HT-29 (cell line): ENCODE measurements at regions not wholly inside any gene's neighbourhood (a gene's known extent, or its start where the extent isn't known, plus 50 kb on each side); places are given as distances from the start of the nearest gene placed in this dataset.

ENCODE experiments used
- DNase-seq: peaks from one replicate; pipeline ENCODE4 v3.0.0-alpha.2; 2015; ENCODE audit warnings: low spot score

- DNase-seq: no peak
Measured at GRCh38 chr2:117631152-117631945, 183.1 kb upstream of the DDX18 start.

GRCh38 chr2:117635481-117635880, 179.0 kb upstream of the DDX18 start:
- DNase-seq: no peak

GRCh38 chr2:117639401-117639800, 175.1 kb upstream of the DDX18 start:
- DNase-seq: no peak

- DNase-seq: no peak
Measured at GRCh38 chr2:117644403-117644802, 170.1 kb upstream of the DDX18 start.

DNA sequence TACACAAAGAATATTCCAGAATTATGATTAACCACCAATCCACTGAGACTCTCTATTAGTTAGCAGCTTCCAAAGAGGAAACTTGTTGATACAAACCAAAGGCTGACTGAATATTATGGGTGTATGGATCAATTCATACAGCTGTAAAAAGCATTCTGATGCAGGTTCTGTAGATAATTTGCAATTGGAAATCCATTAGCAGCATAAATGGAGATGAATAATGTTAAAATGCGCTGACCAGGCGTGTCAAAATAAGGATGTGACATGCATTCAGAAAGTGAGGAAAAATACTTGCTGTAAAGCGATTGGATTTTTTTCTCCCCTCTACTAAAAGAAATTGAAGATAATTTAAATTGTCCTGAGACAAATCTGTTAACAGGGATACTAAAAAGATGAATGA, 169.0 kb upstream of the DDX18 start:
- no peak for DNase-seq

GRCh38 chr2:117646099-117646498, 168.4 kb upstream of the DDX18 start:
- no peak for DNase-seq

DNA sequence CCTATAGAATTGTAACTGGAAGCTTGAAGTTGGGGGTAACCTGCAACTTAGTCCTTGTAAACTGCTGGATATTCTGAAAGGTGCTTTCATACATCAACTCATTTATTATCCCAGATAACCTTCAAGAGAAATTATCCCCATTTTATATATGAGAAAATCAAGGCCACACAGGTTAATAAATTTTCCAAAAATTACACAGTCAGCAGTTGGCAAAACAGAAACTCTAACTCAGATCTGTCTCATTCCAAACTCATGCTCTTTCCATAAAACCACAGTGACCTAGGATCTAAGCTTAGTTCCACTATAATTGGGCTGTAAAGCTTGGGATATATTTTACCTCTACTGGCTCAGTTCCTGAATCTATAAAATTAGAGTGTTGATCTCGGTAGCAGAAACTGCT, 167.6 kb upstream of the DDX18 start:
- DNase-seq: no peak

- DNase-seq: no peak
Measured at GRCh38 chr2:117656546-117656945, 157.9 kb upstream of the DDX18 start.

GRCh38 chr2:117661619-117662018, 152.9 kb upstream of the DDX18 start:
- no peak for DNase-seq

DNA sequence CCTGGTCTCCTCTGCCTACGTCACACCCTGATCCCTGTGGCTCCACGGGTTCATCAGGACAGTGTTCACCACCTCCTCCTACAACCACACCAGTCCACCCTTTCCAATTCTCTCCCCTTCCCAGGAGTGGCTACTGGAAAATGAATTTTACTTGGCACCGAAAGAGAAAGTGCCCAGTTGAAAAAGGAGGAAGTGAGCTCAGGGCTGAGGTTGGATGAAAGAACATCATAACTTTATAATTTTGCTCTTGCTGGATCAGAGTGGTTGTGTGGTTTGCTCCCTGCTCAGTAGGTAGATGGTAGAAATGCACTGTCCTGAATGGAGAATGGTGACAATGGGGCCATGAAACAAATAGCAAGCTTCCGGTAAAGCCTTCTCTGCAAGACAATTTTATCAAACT, 140.3 kb upstream of the DDX18 start:
- no peak for DNase-seq

DNA sequence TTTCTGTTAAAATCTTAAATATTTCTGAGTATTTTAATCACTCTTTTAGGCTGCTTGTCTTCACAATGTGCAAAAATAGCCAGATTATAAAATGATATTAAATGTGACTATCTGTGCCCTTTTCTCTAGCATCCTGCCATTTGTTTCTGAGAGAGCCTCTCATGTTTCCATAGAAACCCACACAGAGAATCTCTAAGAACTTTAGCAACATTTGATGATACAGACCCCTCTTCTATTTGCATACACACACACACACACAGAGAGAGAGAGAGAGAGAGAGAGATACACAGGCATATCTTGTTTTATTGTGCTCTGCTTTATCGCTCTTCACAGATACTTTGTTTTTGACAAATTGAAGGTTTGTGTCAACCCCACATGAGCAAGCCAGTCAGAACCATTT, 134.5 kb upstream of the DDX18 start:
- no peak for DNase-seq

GRCh38 chr2:117684919-117685318, 129.6 kb upstream of the DDX18 start:
- DNase-seq: no peak

- no peak for DNase-seq
Measured at GRCh38 chr2:117686699-117687098, 127.8 kb upstream of the DDX18 start.

DNA sequence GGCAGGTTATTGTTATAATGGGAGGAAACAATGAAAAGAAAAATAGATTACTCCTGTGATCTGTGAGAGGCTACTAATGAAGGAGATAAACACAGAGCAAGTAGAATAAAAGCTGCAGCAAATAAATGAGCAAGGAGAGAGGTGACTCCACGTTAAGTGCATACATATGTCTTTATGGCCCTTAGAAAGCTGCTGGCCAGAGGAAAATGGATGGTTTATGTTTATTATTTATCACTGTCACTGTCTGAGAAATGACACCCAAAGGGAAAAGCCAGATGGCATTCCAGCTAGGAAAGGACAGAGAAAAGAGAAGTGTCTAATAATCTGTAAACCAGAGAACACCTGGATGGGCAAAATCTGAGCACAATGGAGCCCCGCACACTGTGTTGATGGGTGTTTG, 122.9 kb upstream of the DDX18 start:
- DNase-seq: no peak

DNA sequence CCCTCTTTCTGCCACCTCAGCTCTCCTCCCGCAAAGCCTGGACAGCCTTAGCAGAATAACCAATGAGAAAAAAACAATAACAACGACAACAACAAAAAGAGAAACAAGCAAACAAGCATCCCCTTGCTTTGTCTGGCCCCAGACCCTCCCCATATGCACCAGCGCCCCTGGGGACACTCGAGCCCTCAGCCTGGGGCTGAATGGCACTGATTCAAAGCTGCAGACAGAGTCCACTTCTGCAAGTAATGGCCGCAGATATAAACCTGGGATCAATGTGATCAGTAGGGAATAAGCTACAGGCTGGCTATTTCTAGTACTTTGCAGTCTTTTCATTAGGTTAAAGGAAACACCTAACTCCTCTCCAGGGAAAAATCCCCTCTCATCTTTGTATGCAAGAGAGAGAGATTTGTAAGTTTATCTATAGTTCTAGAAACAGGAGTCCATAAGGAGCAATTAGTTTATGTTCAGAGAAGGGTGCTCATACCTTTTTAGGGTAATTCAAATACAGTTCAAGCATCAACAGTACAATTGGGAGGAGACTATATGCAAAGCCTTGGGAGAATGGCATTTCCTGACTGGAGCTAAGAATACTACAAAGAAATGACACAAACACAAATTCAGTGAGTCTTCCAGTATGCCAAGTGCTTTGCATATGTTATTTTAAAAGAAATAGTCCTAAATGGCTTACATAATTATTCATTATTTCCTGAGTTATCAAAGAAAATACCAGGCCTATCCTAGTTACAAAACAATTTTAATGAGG, 122.3 kb upstream of the DDX18 start:
- no peak for DNase-seq

- no peak for DNase-seq
Measured at GRCh38 chr2:117693154-117693553, 121.3 kb upstream of the DDX18 start.

GRCh38 chr2:117693651-117694050, 120.8 kb upstream of the DDX18 start:
- DNase-seq: no peak

DNA sequence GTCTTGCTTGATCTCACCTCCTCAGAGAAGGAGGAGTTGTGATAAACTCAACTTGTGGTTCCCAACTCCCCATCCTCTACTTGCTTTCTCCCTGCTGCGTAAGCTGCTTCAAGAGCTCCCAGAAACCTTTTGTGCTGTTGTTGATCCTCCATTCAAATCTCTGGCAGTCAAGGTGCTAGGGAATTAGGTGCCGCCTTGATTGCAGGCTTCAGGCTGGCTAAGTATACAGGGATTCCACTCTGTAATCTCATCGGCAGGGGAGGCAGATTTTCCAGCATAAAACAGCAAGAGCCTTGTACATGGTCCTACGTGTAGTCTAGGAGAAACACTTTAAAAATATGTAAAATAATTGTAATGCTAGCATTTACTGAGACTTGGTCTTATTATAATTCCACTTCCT, 116.2 kb upstream of the DDX18 start:
- DNase-seq: no peak

- DNase-seq: no peak
Measured at GRCh38 chr2:117698819-117699218, 115.7 kb upstream of the DDX18 start.

DNA sequence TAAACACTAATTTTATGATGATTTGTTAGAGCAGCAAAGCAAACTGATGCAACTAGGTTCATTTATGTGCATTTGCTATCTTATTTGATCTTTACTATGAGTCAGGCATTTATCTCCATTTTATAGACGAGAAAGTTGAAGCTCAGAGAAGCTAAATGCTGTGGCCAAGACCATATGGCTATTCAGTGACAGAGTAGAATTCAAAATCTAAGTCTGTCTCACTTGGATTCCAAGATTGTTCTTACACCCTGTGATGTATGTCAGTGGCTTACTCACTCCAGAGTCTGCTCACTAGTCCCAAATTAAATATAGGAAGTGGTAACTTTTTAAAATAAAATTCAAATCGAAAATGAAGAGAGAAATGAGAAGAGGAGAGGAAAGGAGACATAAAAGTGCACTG, 114.0 kb upstream of the DDX18 start:
- no peak for DNase-seq

GRCh38 chr2:117701365-117701764, 113.1 kb upstream of the DDX18 start:
- no peak for DNase-seq

GRCh38 chr2:117702098-117702497, 112.4 kb upstream of the DDX18 start:
- DNase-seq: no peak

DNA sequence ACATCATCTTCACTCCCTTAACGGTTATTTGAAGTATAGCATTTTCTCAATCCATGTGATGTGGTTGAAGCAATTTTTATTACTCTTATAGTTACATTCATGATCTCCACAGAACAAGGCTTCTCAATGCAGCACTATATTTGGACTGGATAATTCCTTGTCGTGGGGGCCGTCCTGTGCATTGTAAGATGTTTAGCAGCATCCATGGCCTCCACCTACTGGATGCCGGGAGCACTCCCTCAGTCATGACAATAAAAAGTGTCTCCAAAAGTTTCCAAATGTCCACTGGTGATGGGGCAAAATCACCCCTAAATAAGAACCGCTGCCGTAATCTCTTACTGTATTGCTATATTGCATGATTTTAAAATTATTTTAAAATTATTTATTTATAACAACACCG, 110.6 kb upstream of the DDX18 start:
- DNase-seq: no peak
